ENCODE measurements at regions not wholly inside any gene's neighbourhood (a gene's known extent, or its start where the extent isn't known, plus 50 kb on each side); places are given as distances from the start of the nearest gene placed in this dataset.

GRCh38 chr15:95958382-95958781 lies 372.1 kb upstream of the NR2F2 start:
- DNase-seq (ENCODE audit: low spot score): no peak

GRCh38 chr15:95968856-95969255 lies 361.6 kb upstream of the NR2F2 start:
- DNase-seq (ENCODE audit: low spot score): no peak

DNA sequence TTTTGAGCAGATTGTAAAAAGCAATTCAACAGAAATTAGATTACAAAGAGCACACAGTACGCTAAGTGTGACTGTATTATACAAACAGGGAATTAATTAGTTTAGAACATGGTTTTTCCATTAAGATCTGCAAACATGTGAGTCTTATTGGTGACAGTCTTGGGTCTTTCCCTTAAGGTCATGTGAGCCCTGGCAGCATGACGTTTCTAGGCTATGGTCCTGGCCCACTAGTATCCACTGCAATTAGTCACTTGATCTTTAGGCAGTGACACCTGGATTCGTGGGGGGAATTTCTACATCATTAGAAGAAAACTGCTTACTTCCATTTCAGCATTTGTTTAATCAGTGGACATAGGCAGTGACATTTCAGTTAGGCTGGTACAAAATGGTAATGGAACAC lies 360.2 kb upstream of the NR2F2 start:
- no peak for DNase-seq (ENCODE audit: low spot score)

GRCh38 chr15:95972041-95972553 lies 358.4 kb upstream of the NR2F2 start:
- DNase-seq (ENCODE audit: low spot score): no peak

GRCh38 chr15:95972812-95973211 lies 357.7 kb upstream of the NR2F2 start:
- no peak for DNase-seq (ENCODE audit: low spot score)

DNA sequence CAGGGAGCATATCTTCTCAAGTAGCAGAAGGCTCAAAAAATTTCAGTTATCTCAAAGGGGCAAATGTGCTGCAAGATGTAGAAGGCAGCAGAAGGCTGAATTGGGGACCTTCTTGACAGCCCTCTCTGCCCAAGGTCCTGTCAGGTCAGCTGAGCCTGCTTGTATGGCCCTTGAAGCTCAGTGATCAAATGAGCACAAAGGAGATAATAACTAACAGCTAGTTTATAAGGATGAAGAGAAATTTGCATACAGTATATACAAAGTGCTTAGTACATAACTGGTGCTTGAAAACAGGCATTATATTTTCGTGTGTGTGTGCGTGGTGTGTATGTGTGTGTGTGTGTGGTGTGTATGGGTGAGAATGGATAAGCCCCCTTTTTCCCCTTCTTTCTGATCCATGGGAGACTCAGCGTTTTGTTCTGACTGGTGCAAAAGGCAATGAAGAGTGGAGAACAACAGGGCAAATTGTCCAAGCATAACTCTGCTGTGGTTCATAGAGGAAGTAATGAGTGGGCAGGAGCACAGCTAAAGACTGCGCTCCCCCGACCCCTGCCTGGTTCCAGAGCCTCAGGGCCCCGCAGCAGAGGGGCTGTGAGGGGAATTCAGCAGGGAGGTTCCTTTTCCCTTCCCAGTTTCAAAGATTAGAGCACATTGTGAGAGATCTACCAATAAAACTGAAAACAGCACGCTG lies 356.8 kb upstream of the NR2F2 start:
- DNase-seq (ENCODE audit: low spot score): no peak

DNA sequence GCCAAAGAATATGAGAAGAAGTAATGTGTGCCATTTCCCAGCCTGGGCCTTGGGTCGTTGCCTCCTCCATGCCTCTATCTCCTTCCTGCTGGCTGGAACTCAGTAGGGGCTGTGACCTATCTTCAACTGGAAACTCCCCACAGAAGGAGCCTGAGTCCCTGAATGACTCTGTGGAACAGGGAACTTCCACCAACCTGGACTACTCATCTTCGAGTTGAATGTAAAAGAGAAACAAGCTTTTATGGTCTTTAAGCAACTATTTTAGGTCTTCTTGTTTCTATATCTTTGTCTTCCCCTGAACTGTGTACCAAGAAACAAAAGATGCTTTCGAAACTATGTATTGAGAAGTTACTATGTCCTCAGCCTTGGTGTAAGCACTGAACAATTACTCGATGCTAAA lies 355.3 kb upstream of the NR2F2 start:
- no peak for DNase-seq (ENCODE audit: low spot score)

GRCh38 chr15:95979286-95979685 lies 351.2 kb upstream of the NR2F2 start:
- no peak for DNase-seq (ENCODE audit: low spot score)

DNA sequence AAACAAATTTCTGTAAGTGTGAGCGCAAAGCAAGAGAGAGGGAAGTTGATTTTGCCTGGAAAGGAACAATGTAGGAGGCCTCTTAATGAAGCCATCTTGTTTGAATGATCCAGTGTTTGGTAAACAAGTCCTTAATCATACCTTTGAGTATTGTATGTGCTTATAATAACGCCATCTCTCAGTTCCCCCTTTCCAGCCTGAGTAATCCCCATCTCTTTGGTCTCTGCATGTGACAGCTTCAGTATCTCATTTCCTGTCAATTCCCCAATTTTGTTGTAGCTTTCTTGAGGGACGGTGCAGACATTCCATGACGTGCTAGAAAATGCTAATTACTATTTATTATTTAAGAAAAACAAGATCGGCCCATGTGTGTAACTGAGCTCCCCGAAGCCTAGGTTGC lies 349.3 kb upstream of the NR2F2 start:
- no peak for DNase-seq (ENCODE audit: low spot score)

- no peak for DNase-seq (ENCODE audit: low spot score)
Observed at GRCh38 chr15:95987299-95987698, 343.2 kb upstream of the NR2F2 start.

- DNase-seq (ENCODE audit: low spot score): no peak
Observed at GRCh38 chr15:95987886-95988573, 342.5 kb upstream of the NR2F2 start.

DNA sequence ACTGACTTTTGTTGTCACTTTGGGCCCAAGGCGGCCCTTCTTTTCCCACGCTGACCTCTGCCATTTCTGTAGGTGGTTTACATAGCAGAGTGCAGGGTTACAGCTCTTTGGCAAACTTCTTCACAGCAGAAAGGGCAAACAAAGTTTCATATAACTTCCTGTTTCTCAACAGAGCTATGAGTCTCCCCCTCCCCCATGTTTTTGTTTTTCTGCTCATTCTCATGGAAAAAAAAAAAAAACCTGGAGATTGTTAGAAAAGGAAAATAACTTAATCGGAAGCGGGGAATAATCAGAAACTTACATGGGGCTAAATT lies 342.0 kb upstream of the NR2F2 start:
- DNase-seq (ENCODE audit: low spot score): no peak

DNA sequence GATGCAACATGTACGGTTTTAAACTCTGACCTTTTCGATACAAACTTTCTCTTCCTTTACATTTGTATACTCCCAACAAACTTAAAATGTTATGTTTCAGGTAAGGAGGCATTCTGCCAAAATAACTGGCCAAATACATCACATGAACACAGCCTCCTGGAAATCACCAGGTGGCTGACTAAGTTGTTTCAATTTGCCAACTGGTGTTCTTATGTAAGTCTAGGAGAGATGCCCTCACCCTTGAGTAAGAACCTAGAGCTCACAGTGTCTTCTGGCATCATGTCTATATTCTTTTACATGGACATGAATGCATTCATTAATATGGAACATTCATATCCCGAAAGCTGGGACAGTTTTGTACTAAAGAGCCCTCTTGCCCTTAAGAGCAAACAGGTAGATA lies 341.1 kb upstream of the NR2F2 start:
- DNase-seq (ENCODE audit: low spot score): no peak

DNA sequence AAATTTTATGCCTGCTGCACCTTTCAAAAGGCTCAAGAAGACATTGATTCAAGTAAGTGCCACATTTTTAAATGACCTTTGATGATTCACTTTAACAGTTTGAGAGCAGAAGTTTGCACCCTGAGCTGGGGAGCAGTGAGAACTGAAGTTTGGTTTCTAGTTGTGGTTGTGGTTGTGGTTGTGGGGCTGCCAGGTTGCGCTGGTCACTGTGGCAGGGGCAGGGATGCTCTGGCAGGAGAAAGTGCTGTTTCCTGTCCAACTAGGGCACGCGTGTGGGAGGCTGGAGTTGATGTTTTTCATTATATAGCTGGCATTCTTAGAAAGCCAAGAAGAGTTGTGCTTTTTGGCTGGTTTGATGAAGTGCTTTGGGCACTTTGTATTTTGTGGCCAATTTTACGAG lies 339.7 kb upstream of the NR2F2 start:
- DNase-seq (ENCODE audit: low spot score): no peak

GRCh38 chr15:95994418-95994817 lies 336.1 kb upstream of the NR2F2 start:
- no peak for DNase-seq (ENCODE audit: low spot score)

- no peak for DNase-seq (ENCODE audit: low spot score)
Observed at GRCh38 chr15:95995375-95996168, 334.9 kb upstream of the NR2F2 start.

DNA sequence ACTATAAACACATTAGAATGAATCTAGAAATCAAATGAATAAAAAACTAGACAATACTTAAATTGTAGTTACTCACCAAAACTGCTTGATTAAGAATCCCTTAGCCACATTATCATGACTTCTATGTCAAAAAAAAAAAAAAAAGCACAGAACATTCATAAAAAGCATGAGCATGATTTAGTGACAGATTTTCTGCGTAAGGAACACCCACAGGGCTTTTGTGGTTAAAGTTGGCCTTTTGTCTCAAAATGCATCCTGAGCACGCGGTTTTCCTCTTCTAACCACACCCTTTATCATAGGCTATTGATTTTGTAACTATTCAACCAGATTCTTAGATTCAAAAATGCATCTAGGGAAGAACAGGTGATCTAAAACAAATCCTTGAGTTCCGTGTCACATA lies 334.0 kb upstream of the NR2F2 start:
- no peak for DNase-seq (ENCODE audit: low spot score)

- DNase-seq (ENCODE audit: low spot score): no peak
Observed at GRCh38 chr15:95998935-95999334, 331.6 kb upstream of the NR2F2 start.

- DNase-seq (ENCODE audit: low spot score): no peak
Observed at GRCh38 chr15:96002890-96003859, 327.3 kb upstream of the NR2F2 start.

DNA sequence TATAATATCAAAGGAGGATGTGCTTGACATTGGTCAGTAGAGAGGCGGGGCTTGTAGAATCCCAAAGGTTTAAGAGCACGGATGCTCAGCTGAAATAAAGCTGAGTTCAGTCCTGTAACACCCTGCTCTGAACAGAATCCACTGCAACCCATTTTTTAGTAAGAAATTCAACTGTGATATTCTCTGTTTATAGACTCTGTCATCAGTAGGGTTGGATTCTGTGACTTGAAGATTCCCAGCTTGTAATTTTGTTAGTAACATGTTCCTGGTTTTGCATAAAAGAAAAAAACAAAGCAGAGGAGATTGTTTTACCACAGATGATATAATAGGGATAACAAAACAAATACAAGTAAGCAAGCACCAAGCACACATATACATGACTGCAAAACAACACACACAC lies 324.6 kb upstream of the NR2F2 start:
- no peak for DNase-seq (ENCODE audit: low spot score)

DNA sequence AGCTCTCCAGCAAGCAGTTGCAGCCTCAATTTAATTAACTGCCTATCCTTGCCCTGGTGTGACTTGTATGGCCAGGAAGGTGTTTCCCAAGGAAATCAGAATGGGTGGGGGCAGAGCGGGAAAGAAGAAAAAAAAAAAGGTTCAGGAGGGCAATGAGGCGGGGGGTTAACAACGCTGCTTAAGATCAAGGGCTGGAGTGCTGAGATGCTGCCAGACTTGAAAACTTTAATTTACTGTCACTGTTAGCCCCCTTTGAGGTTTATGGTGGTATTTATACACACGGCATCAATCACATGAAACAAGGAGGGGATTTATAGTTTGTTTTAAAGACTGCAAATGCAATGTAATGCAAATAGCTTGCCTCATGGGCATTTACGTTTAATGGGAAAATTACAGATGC lies 319.4 kb upstream of the NR2F2 start:
- DNase-seq (ENCODE audit: low spot score): no peak

- no peak for DNase-seq (ENCODE audit: low spot score)
Observed at GRCh38 chr15:96014939-96015338, 315.6 kb upstream of the NR2F2 start.
